ENCODE measurements at regions not wholly inside any gene's neighbourhood (a gene's known extent, or its start where the extent isn't known, plus 50 kb on each side); places are given as distances from the start of the nearest gene placed in this dataset.

DNA sequence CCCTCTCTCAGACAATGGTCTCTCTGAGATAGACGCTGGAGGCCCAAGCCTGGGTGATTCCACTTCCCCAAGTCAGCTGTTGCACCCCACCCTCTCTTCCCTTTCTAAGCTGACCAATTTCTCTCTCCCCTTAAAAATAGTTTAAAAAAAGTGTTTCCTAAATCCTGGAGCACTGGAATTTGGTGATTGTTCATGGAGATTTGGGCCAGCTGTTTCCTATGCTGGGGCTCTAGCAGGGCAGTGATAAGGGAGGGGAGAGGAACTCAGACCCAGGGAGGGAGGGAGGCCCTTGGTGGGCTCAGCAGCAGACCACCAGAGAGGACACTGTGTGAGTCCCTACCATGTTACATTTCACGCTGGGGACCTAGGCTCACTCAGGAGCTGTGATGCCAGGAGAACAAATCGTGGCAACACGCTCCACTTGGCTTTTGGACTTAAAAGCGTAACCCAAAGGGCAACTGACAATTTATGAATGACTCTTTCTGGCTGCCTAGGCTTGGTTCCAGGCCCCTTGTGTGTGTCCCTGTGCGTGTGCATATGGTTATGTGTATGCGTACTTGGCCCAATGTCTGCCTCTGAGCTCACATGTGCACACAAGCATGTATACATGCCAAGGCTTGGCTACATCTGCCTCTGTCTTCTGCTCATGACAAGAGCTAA lies 59.8 kb upstream of the INSYN1 start:
- no peak for TF ChIP-seq CREB1 (CRISPR knock-in tag; IDR thresholded peaks at IDR 0.05)
- TF ChIP-seq NR1H2 (CRISPR knock-in tag; IDR thresholded peaks at IDR 0.05): no peak
- TF ChIP-seq, protein P1, sequence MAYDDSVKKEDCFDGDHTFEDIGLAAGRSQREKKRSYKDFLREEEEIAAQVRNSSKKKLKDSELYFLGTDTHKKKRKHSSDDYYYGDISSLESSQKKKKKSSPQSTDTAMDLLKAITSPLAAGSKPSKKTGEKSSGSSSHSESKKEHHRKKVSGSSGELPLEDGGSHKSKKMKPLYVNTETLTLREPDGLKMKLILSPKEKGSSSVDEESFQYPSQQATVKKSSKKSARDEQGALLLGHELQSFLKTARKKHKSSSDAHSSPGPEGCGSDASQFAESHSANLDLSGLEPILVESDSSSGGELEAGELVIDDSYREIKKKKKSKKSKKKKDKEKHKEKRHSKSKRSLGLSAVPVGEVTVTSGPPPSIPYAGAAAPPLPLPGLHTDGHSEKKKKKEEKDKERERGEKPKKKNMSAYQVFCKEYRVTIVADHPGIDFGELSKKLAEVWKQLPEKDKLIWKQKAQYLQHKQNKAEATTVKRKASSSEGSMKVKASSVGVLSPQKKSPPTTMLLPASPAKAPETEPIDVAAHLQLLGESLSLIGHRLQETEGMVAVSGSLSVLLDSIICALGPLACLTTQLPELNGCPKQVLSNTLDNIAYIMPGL (CRISPR knock-in tag; IDR thresholded peaks at IDR 0.05): no peak
- no peak for TF ChIP-seq FOXP1 (CRISPR knock-in tag; IDR thresholded peaks at IDR 0.05; ENCODE audit: borderline replicate concordance)
- TF ChIP-seq, protein P2, sequence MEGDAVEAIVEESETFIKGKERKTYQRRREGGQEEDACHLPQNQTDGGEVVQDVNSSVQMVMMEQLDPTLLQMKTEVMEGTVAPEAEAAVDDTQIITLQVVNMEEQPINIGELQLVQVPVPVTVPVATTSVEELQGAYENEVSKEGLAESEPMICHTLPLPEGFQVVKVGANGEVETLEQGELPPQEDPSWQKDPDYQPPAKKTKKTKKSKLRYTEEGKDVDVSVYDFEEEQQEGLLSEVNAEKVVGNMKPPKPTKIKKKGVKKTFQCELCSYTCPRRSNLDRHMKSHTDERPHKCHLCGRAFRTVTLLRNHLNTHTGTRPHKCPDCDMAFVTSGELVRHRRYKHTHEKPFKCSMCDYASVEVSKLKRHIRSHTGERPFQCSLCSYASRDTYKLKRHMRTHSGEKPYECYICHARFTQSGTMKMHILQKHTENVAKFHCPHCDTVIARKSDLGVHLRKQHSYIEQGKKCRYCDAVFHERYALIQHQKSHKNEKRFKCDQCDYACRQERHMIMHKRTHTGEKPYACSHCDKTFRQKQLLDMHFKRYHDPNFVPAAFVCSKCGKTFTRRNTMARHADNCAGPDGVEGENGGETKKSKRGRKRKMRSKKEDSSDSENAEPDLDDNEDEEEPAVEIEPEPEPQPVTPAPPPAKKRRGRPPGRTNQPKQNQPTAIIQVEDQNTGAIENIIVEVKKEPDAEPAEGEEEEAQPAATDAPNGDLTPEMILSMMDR (IDR thresholded peaks at IDR 0.05): no peak
- no peak for TF ChIP-seq NFYB (CRISPR knock-in tag; conservative IDR thresholded peaks at IDR 0.05; ENCODE audit: low read depth)
- TF ChIP-seq NR3C1 (CRISPR knock-in tag; conservative IDR thresholded peaks at IDR 0.05; ENCODE audit: low read depth): no peak
- TF ChIP-seq IRF2 (CRISPR knock-in tag; IDR thresholded peaks at IDR 0.05; ENCODE audit: borderline replicate concordance, low read depth): no peak
- TF ChIP-seq ZNF121 (CRISPR knock-in tag; IDR thresholded peaks at IDR 0.05): no peak
- no peak for TF ChIP-seq ETV6 (CRISPR knock-in tag; IDR thresholded peaks at IDR 0.05)

Data from WTC11 (cell line).